ENCODE measurements at regions not wholly inside any gene's neighbourhood (a gene's known extent, or its start where the extent isn't known, plus 50 kb on each side); places are given as distances from the start of the nearest gene placed in this dataset.

- no peak for TF ChIP-seq SUZ12 (IDR thresholded peaks at IDR 0.05)
- no peak for TF ChIP-seq SP1 (IDR thresholded peaks at IDR 0.05)
- no peak for TF ChIP-seq ZNF384 (IDR thresholded peaks at IDR 0.05)
- TF ChIP-seq FOXA1 (IDR thresholded peaks at IDR 0.05), result no peak
- TF ChIP-seq NFRKB (IDR thresholded peaks at IDR 0.05), result no peak
- no peak for TF ChIP-seq BHLHE40 (IDR thresholded peaks at IDR 0.05; ENCODE audit: borderline replicate concordance)
These were observed 129.6 kb upstream of the CNTLN start for GRCh38 chr9:17005056-17005823.

Measured in HEK293T (cell line).